Pons (tissue), 1 donor: ENCODE measurements at regions not wholly inside any gene's neighbourhood (a gene's known extent, or its start where the extent isn't known, plus 50 kb on each side); places are given as distances from the start of the nearest gene placed in this dataset.

Experiments
- DNase-seq: peaks from one replicate; pipeline ENCODE4 v3.0.0-alpha.2; 2016; ENCODE audit warnings: low spot score

DNA sequence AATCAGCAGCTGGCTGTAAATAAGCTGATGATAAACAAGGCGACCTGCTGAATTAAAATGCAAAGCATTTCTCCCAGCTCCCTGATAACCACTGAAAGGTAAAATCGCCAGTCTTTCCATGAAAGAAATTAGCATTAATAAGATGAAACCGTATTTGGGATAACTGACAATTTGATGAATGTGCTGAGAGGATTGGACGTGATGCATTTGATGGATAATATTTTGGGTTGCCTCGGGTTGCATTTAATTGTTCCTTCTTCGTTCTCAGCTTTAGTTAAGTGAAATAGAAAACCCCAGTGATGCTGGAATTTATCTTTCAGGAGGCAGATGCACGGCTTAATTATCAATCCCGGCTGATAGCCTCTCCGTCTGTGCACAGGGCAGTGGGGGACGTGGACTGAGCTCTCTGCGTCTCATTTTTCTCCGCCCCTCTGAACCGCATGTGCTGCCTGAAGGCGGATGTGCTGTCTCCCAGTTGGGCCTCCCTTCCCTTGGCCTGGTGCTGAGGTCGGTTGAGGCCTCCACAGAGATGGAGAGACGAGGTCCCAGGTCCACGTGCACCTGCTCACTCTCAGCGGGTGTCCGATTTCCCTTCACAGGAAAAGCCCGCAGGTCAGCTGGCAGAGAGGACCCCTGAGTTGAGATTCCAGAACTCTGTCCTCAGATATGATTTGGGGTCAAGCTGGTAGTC, 846.2 kb downstream of the BRD1 start:
- DNase-seq = no peak

DNA sequence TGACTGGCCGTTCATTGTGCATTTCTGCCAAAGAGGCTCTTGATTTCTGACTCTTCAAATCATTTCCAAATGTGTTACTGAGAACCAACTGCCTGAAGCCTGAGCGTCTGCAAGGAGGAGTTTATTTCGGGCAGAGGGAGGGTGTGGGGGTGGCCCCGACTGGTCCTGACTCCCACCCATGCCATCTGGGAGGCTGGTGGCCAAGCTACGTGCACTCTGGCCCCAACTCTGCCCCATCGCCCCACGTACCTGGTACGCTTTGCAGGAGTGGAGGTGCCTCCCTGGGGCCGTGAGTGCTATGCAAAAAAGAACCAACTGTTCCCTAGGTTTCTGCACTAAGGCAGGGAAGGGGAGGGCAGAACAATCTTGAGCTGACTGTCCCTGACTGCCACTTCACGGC, 846.8 kb downstream of the BRD1 start:
- no peak for DNase-seq

DNA sequence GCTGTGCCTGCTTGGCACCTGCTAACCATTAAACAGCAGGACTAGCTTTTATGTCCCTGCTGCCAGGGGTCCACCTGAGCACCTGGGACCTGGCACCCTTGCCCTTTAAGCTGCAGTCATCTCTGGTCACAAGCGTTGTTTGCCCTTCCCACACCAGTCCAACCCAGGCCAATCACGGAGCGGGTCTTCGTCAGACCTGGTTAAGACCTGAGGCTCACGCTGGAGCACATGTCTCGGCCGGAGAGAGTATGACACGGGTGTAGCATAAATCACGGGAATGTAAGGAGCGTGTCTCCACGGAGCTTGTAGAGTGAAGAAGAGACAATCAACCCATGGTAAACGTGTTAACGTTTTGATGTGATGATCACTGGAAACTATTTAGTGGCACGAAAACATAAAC, 847.3 kb downstream of the BRD1 start:
- DNase-seq = no peak

DNA sequence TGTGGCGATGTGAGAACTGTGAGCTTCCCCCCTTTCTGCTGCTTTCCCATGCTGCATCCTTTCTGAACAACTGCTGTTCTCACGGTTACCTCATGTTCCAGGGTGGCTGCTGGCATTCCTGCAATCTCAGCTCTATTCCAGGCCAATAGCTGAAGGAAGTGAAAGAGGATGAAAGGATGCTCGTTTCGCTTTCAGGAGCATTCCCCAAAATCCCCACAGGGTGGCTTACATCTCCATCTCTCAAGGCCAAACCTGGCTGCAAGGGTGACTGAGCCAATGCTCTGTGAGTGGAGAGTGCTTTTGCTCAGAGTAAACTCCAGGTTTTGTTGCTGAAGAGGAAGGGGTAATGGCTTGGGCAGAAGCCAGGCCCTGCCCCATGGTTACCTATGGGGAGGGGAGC, 848.2 kb downstream of the BRD1 start:
- peak; percentile 1 for DNase-seq

DNA sequence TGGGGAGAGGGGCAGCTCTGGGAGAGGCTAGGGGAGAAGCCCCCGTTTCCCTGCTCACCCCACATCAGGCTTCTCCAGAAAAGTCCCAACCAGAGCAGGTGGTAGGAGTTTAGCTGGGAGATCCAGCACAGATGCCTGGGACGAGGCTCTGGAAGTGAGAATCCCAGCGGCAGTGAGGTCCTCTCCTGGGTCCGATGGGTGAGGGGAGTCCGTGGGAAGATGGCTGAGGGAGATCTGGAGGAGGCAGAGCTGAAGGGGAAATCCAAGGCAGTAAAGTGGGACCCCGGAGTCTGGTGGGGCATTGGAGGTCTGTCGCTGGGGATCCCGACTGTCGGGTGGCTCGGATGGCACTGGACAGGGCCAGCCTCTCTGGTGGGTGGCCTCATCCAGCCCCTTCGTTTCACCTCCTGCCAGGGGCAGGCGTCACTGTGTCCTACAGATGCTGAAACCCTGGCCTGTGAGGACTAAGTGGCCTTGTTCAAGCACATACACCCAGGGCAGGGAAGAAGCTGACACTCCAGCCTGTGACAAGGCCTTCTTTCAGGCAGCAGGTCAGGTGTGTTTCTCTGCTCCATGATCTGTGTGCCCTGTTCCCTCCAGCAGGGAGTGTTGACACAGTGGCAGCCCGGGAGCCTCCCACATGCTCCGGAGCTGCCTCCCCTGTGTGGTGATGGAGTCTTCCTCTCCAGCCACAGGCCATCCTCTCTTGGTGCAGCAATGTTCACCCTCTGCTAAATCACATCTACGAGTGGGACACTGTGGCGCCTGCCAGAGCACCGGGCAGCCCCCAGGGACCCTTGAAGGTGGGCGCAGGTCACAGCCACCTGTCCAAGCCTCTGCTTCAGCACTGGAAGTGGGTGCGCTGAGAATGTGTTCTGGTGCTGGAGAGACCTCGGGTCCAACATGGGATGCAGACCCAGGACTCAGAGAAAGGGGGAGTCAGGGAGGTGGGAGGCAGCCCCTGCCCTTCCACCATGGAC, 850.8 kb downstream of the BRD1 start:
- DNase-seq = no peak

DNA sequence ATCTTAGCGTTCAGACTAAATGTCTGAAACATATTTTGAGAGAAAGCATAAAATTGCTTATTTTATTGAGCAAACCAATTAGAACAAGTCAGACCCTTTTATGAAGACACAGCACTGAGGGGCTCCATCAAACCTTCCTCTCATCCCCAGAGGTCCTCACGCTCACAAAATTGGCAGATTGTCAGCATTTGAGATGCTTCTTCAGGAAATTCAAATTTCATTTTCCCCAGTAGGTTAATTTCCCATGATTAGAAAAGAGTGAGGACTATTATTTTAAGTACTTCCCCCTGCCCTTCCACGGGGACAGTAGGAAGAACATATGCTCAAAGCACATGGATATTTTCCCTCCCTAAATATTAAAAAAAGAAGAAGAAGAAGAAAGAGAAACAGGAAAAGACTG, 851.8 kb downstream of the BRD1 start:
- DNase-seq = no peak

DNA sequence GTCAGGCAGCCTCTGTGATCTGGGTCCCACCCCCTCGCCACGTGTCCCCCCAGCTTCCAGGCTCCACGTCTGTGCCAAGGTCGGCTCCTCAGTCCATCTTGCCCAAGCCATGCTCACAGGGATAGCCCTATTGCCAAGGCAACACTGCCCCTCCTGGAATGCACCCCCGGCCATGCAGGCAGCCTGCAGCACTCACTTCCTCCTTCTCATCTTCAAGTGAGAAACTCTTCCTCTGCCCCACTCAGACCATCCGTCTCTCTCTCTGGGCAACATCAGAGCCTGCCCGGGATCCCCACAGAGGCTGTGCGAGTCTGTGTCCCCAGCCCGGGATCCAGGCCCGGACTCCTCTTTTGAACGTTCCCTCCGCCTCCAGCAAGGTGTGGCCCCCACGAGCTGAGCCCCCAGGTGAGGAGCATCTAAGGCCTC, 852.3 kb downstream of the BRD1 start:
- no peak for DNase-seq

DNA sequence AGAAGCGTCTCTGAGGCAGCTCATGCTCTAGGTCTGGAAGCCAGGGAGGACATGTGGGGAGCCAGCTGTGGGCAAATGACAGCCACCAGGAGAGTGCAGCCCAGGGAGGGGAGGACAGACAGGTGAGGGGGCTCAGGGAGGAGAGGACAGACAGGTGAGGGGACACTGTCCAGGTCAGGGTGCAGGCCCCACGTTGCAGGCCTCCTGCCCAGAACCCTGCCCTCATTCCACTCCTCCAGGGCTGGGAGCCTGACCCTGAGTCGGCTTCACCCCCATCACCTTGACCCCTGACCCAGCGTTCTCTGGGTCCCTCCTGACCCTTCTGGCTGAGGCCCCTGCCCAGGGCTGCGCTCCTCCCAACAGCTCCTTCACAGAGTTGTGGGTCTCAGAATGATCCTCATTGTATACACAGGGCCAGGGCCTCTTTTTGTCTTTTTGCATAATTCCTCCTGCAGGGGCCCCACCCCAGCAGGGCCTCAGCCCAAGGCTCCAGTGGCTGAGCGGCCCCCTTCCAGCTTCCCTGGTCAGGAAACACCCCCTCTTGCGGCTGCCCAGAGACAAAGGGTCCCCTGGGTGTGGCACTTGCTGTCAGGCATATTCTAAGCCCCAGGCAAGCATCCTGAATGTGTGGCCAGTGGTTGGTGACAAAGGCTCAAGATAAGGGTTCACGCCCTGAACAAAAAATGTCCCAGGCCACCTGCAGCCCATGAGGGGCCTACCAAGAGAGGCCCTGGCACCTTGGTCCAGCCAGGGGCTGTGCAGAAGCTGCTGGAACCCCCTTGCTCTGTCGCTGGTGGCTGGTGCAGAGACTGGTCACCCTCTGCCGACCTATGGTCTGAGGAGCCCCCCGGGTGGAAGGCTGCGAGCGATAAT, 853.0 kb downstream of the BRD1 start:
- DNase-seq = no peak

DNA sequence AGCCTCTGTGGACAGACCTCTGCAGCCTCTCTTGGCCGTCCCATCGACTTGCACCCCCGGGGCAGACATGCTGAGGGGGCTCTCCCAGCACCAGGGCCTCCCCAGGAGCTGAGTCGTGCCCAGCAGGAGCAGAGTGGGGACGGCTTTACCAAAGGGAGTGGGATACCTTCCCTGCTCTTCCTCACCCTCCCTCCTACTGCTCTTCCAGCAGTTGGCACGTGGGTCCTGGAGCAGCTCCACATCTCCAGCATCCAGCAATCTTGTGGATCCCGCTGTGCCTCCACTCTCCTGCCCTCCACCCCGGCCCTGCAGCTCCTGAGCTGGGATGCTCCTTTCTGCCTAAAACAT, 854.0 kb downstream of the BRD1 start:
- DNase-seq = no peak

DNA sequence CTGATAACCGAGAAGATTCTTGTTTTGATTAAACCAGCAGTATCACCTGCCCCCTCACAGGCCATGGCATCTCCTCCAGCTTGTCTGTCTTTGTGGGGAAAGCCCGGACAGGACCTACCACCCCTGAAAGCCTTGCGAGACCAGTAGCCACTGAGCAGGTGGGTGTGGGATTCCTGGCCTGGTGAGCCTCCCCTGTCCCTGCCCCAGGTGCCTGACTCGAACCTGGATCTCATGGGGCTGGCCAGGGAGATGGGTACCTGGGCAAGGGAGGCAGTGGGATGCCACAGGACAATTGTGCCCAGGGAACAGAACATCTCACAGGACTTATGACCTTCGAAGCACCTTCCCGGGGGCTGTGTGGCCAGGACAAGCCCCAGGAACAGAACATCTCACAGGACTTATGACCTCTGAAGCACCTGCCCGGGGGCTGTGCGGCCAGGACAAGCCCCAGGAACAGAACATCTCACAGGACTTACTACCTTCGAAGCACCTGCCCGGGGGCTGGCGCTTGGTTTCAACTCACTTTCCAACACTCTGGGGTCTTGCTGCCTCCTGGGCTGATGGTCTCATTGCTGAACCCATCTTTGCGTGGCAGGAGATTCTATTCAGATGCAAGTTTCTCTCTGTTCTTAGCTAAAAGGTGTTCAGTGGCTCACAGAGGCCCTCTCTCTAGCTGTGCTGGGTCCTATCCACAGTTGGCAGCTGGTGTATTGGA, 854.5 kb downstream of the BRD1 start:
- DNase-seq = no peak

DNA sequence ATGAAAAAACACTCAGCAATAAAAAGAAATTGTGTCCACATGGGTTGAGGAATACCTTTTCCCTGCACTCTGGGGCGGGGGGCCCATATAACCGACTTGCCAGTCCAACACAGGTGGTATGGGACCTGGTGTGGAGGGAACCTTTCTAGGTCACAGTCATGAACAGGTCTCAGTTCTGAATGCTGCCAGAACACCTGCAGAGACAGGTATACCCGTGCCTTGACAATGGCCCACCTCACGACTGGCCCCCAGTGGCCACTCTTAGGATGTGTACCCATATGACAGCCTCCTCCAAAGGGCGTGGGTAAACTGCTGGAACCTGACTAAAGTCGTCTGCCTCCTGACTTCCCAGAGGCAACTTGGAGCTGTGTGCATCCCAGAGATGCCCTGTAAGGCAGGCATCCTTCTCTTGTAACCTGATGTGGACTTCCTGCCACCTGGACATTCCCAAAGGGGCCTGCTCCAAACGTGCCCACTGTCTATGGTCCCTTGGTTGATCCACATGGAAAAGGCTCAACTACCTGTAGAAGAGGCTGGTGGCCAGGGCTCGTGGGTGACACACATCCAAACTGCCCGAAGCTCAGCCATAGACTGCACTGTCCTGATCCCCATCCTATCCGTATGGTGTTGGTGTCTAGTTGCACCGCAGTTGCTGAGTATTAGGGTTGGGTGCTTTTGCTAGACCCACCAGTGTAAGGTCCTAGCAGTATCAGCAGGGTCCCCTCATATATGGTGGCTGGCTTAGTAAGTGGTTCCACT, 859.3 kb downstream of the BRD1 start:
- DNase-seq = no peak

DNA sequence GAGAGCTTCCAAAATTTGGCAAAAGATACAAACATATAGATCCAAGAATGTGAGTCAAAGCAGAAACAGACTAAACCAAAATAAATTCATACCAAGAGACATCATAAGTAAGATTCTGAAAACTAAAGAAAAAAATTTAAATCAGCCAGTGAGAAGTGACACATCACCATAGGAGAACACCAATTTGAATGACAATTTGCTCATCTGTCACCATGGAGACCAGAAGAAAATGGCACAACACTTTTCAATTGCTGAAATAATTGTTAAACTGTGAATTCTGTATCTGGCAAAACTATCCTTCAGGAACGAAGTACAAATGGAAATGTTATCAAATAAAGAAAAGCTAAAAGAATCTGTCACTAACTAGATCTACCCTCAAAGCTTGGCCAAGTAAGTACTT, 864.3 kb downstream of the BRD1 start:
- no peak for DNase-seq

DNA sequence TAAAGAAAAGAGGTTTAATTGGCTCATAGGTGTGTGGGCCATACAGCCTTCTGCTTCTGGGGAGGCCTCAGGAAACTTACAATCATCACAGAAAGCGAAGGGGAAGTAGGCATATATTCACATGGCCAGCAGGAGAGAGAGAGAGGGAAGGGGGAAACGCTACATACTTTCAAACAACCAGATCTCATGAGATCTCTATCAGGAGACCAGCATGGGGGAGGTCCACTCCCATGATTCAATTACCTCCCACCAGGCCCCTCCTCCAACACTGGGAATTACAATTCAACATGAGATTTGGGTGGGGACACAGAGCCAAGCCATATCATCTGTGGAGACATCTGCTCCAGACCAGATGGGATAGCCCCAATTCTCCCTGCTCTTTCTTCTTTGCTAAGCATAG, 866.0 kb downstream of the BRD1 start:
- no peak for DNase-seq

DNA sequence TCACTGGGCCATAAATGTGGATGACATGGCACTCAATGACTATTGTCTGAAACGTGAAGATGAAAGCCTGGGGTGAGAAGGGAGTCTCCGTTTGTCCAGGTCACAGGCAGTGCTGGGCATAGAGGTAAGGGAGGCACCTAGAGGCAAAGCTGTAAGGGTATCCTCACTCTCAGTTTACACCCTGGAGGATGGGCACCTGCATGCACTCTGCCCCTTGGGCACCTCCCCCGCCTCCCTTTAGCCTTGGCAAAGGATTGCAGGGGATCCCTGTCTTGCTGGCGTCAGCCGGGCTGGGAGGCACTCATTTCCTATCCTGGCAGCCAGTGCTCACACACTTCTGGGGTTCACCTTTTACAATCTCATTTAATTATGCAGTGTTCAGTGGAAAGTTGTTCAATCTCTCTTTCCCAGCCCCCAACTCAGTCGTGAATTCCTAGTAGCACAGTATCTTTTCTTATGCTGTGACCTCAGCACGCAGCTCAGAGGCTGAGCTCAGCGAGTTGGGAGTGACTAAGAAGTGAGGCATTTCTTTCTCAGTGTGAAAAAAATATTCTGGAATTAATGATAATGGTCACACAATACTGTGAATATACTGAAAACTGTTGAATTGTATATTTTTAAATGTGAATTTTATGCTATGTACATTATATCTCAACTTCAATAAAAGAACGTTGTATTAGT, 866.6 kb downstream of the BRD1 start:
- DNase-seq = no peak

DNA sequence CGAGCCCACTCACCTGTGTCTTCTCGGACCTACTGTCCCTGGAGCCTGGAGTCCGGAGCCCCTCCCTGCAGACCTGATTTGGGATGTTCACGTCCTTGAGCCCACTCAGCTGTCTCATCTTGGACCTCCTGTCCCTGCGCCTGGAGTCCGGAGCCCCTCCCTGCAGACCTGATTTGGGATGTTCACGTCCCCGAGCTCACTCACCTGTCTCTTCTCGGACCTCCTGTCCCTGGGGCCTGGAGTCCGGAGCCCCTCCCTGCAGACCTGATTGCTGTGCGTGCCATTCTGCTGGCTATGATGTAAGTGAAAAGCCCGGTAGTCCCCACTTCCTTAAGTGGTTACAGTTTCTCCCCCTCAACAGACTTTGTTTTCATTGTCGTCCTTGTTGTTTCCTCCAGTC, 867.1 kb downstream of the BRD1 start:
- DNase-seq = no peak

DNA sequence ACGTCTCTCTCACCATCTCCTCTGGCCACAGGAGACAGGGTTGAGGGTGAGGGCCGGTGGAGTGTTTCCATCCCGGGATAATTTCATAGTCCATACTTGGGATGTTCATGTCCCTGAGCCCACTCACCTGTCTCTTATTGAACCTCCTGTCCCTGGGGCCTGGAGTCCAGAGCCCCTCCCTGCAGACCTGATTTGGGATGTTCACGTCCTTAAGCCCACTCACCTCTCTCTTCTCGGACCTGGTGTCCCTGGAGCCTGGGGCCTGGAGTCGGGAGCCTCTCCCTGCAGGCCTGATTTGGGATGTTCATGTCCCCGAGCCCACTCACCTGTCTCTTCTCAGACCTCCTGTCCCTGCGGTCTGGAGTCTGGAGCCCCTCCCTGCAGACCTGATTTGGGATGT, 868.2 kb downstream of the BRD1 start:
- DNase-seq = no peak

DNA sequence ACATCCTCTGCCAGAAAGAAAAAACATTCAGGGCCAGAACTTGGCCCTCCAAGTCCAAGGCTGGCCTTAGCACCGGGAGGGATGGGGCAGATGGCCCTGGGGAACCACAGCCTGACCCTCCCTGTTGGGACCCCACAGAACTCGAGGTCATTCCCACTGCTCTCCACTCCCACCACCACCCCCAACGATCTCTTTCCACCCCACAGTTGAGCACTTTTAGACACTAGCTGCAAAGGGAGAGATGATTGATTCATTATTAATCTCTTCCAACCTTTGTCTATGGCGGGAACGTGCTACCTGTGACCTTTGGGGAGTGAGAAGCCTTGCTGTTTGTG, 869.7 kb downstream of the BRD1 start:
- DNase-seq = no peak

DNA sequence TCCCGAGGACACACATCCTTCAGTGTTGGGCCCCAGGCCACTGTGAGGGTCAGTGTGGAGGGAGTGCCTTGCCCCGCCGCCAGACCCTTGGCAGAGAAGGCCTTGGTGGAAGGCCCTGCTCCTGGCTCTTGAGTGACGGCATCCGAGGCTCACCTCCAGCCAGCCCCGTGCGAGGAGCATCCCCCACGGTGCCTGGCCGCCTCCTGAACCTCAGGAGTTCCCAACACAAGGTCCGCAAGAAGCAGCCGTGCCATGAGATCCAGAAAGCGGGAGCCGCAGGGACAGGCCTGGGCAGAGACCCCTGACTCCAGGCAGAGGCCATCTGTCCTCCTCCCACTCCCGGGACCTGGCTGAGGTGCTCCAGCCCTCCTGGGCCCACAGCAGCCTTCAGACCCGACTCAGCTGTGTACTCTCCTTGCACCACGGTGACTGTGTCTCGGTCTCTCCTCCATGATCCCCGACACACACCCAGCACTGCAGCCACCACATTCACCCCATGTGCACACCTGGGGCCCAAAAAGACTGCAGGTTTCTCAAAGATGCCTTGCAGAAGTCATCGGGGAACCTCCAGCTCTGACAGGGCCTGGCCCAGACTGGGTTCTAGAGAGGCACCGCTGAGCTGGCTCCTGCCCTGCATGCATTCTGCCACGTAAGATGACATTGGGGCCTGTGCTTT, 870.2 kb downstream of the BRD1 start:
- DNase-seq = no peak

DNA sequence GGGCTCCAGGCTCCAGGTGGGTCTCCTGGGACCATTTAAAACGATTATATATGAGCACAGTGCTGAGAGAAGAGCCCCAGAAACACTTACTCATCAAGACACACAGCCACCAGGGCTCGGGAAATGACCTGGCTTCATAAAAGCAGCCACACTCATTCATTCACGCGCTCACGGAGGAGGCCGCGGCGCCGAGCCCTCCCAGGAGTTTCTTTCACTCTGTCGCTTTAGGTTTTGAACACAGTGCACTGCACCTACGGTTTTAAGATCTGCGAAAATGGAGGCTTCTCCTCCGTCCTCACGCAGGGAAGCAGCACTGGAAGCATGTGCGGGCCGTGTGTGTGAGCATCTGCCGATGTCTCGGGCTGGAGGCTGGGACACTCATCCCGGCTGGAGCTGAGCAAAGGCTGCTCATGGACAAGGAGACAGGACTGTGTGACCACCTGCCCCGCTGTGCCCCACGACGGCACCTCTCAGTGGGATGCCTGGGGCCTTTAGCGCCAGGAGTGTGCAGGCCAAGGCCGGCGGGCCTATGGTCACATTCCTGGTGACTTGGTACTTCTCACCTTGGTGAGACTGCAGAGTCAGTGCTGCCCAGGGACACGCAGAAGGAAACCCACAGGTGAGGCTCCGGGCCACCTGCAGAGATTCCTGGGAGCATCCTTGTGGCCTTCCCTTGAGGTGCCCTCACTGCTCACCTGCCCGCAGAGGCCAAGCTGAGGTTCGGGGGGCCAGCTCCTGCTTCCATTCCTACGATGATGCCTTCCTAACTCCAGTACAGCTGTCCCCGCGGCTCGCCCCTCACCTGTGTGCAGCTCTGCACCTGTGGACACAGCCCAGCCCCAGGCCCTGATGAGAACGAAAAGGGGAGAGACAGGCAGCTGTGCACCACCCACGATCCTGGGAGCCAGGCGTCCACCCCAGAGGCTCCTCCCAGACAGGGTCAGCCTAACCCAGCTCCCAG, 872.0 kb downstream of the BRD1 start:
- no peak for DNase-seq
